HepG2 (cell line): ENCODE measurements at regions not wholly inside any gene's neighbourhood (a gene's known extent, or its start where the extent isn't known, plus 50 kb on each side); places are given as distances from the start of the nearest gene placed in this dataset.

Experiments
- ATAC-seq: fragments of 200-7000 bp; cut with Tn5 transposase; 3 replicates; pipeline ENCODE4 v1.9.1; 2020; ENCODE audit warnings: mild to moderate bottlenecking, moderate library complexity
- BruUV-seq: library from RNA; stranded (reverse); fragments of 400-500 nt; replicated peaks from 2 replicates; lab custom pipeline; 2021; lab: Mats Ljungman, UMichigan
- CTCF ChIA-PET: fragments of 300-600 bp; formaldehyde crosslinking; extraction: SDS; loops from one replicate; lab custom pipeline; 2021; ENCODE audit warnings: low total read pairs, inconsistent platforms, low intra/inter-chr PET ratio; lab: Yijun Ruan, JAX
- POLR2A ChIA-PET: fragments of 350-600 bp; sonication (Branson Sonifier 250); formaldehyde crosslinking; loops from one replicate; lab custom pipeline; 2020; ENCODE audit warnings: antibody characterized with exemption, inconsistent platforms; lab: Yijun Ruan, JAX
- DNase-seq: peaks from one replicate; pipeline ENCODE4 v3.0.0-alpha.2; 2015; ENCODE audit warnings: low spot score
- FAIRE-seq: peaks from 3 replicates; lab custom pipeline; 2011; peaks lifted over from hg19 to GRCh38; lab: Jason Lieb, UNC
- H2AFZ ChIP-seq: one replicate; pipeline ENCODE4 v1.6.1; 2011; ENCODE audit warnings: low read length, inconsistent platforms
- H3K27ac ChIP-seq: fragments of 300-600 bp; 3 replicates; pipeline ENCODE4 v1.8.0; 2011; ENCODE audit warnings: mixed run types, mild to moderate bottlenecking, mixed read lengths, low read length, inconsistent platforms; ENCODE audit not compliant: insufficient read depth; ENCODE audit errors: extremely low read length
- H3K27me3 ChIP-seq, 2 experiments: fragments of 200-600 bp in 1 of 2; 2 replicates in 1 of 2; 3 replicates in 1 of 2; pipeline versions ENCODE4 v1.6.0 to v1.8.0; 2011; ENCODE audit warnings: low read length in 2 of 2, mild to moderate bottlenecking in 2 of 2, moderate library complexity in 2 of 2, inconsistent platforms in 1 of 2; ENCODE audit not compliant: insufficient read depth in 2 of 2, control insufficient read depth in 1 of 2
- H3K36me3 ChIP-seq, 2 experiments: fragments of 200-600 bp in 1 of 2; replicated peaks in 1 of 2; 2 replicates in 1 of 2; 3 replicates in 1 of 2; pipeline versions ENCODE4 v1.5.1 to v1.8.0; 2011; ENCODE audit warnings: low read length in 2 of 2, inconsistent platforms in 1 of 2; ENCODE audit not compliant: insufficient read depth in 2 of 2, control insufficient read depth in 1 of 2
- H3K4me1 ChIP-seq: 2 replicates; pipeline ENCODE4 v1.5.1; 2012; ENCODE audit warnings: low read length, inconsistent platforms; ENCODE audit not compliant: insufficient read depth
- H3K4me2 ChIP-seq: 2 replicates; pipeline ENCODE4 v1.6.0; 2011; ENCODE audit warnings: low read depth, low read length, inconsistent platforms
- H3K4me3 ChIP-seq, 3 experiments: fragments of 200-600 bp in 1 of 3; sonication (generic), shearing (Covaris generic) in 1 of 3; replicated peaks in 1 of 3; 2 replicates each; pipeline ENCODE4 v1.5.1; 2011 to 2016; ENCODE audit warnings: low read length in 3 of 3, inconsistent platforms in 2 of 3, low read depth in 2 of 3, mild to moderate bottlenecking in 2 of 3, control low read depth in 1 of 3, mixed read lengths in 1 of 3; ENCODE audit not compliant: insufficient read depth in 1 of 3
- H3K79me2 ChIP-seq: one replicate; pipeline ENCODE4 v1.6.1; 2011; ENCODE audit warnings: low read length, inconsistent platforms; ENCODE audit not compliant: insufficient read depth
- H3K9ac ChIP-seq: 2 replicates; pipeline ENCODE4 v1.6.0; 2011; ENCODE audit warnings: mild to moderate bottlenecking, low read depth, low read length, inconsistent platforms; ENCODE audit not compliant: insufficient read depth
- H3K9me3 ChIP-seq: 2 replicates; pipeline ENCODE4 v1.5.1; 2012; ENCODE audit warnings: mild to moderate bottlenecking, low read length
- H4K20me1 ChIP-seq: 2 replicates; pipeline ENCODE4 v1.6.0; 2011; ENCODE audit warnings: inconsistent platforms, mild to moderate bottlenecking, low read length, moderate library complexity; ENCODE audit not compliant: insufficient read depth
- BCLAF1 ChIP-seq: fragments of 450-650 bp; IDR thresholded peaks from 2 replicates; pipeline ENCODE4 v1.6.1; 2017; ENCODE audit warnings: mild to moderate bottlenecking
- EED ChIP-seq: sonication (generic); formaldehyde crosslinking; IDR thresholded peaks from 2 replicates; pipeline ENCODE4 v1.5.0; 2020; ENCODE audit warnings: mild to moderate bottlenecking, missing genetic modification reagents
- ERF ChIP-seq: IDR thresholded peaks from 2 replicates; pipeline ENCODE4 v1.6.1; 2018; ENCODE audit warnings: missing biosample characterization, missing genetic modification reagents
- JARID2 ChIP-seq: sonication (generic); formaldehyde crosslinking; IDR thresholded peaks from 2 replicates; pipeline ENCODE4 v1.8.1; 2023; ENCODE audit warnings: missing genetic modification reagents, inconsistent platforms; ENCODE audit not compliant: insufficient replicate concordance
- KDM3A ChIP-seq: IDR thresholded peaks from 2 replicates; pipeline ENCODE4 v1.6.1; 2018; ENCODE audit warnings: low read depth, missing compliant biosample characterization
- KDM4B ChIP-seq: sonication (generic); formaldehyde crosslinking; IDR thresholded peaks from 2 replicates; pipeline ENCODE4 v1.4.0; 2020; ENCODE audit warnings: missing genetic modification reagents
- NFE2L1 ChIP-seq: sonication (generic); formaldehyde crosslinking; IDR thresholded peaks from 2 replicates; pipeline ENCODE4 v1.4.0; 2020; ENCODE audit warnings: missing genetic modification reagents, mild to moderate bottlenecking, borderline replicate concordance
- RFX5 ChIP-seq: IDR thresholded peaks from 2 replicates; pipeline ENCODE4 v1.6.1; 2011; ENCODE audit warnings: low read depth, low read length, improper control_type of control experiment
- SNAI1 ChIP-seq: sonication (generic); formaldehyde crosslinking; IDR thresholded peaks from 2 replicates; pipeline ENCODE4 v1.5.0; 2020; ENCODE audit warnings: mild to moderate bottlenecking, missing genetic modification reagents, borderline replicate concordance
- TFE3 ChIP-seq: IDR thresholded peaks from 2 replicates; pipeline ENCODE4 v1.6.1; 2016
- ZBTB44 ChIP-seq: sonication (generic); formaldehyde crosslinking; IDR thresholded peaks from 2 replicates; pipeline ENCODE4 v1.4.0; 2020; ENCODE audit warnings: missing genetic modification reagents
- ZFP90 ChIP-seq: sonication (generic); formaldehyde crosslinking; IDR thresholded peaks from 2 replicates; pipeline ENCODE4 v1.8.0; 2022; ENCODE audit warnings: missing genetic modification reagents, mild to moderate bottlenecking, inconsistent platforms, borderline replicate concordance
- ZFY ChIP-seq: sonication (generic); formaldehyde crosslinking; IDR thresholded peaks from 2 replicates; pipeline ENCODE4 v1.4.0; 2020; ENCODE audit warnings: missing genetic modification reagents
- ZNF230 ChIP-seq: sonication (generic); formaldehyde crosslinking; IDR thresholded peaks from 2 replicates; pipeline ENCODE4 v1.4.0; 2020; ENCODE audit warnings: mild to moderate bottlenecking, missing genetic modification reagents
- ZNF256 ChIP-seq: sonication (generic); formaldehyde crosslinking; conservative IDR thresholded peaks from 2 replicates; pipeline ENCODE4 v1.4.0; 2020; ENCODE audit warnings: missing genetic modification reagents
- ZNF460 ChIP-seq: sonication (generic); formaldehyde crosslinking; IDR thresholded peaks from 2 replicates; pipeline ENCODE4 v1.5.1; 2020; ENCODE audit warnings: missing genetic modification reagents, mild to moderate bottlenecking, borderline replicate concordance
- ZNF484 ChIP-seq: sonication (generic); formaldehyde crosslinking; IDR thresholded peaks from 2 replicates; pipeline ENCODE4 v1.5.1; 2020; ENCODE audit warnings: mild to moderate bottlenecking, low read depth, missing genetic modification reagents, borderline replicate concordance
- WGBS: methylation state at CpG from one replicate; pipeline ENCODE4 v1.1.6; 2017; ENCODE audit warnings: low lambda C conversion rate; 5-methylcytosine and 5-hydroxymethylcytosine counted together
- in situ Hi-C: cut with HindIII; loops from 2 replicates; pipeline ENCODE4 v1.10.0; 2017; ENCODE audit warnings: low pct_unique_long_range_greater_than_20kb; ENCODE audit not compliant: extremely low pct_ligation_motif_present
- intact Hi-C: fragments of 100-400 bp; cut with micrococcal nuclease; formaldehyde crosslinking; loops from one replicate; pipeline ENCODE4 v1.10.0; 2022; ENCODE audit not compliant: unreplicated experiment
- TF ChIP-seq, protein P1 (sequence below): sonication (generic); formaldehyde crosslinking; IDR thresholded peaks from 2 replicates; pipeline ENCODE4 v1.8.1; 2022; ENCODE audit warnings: mild to moderate bottlenecking, missing genetic modification reagents

DNA sequence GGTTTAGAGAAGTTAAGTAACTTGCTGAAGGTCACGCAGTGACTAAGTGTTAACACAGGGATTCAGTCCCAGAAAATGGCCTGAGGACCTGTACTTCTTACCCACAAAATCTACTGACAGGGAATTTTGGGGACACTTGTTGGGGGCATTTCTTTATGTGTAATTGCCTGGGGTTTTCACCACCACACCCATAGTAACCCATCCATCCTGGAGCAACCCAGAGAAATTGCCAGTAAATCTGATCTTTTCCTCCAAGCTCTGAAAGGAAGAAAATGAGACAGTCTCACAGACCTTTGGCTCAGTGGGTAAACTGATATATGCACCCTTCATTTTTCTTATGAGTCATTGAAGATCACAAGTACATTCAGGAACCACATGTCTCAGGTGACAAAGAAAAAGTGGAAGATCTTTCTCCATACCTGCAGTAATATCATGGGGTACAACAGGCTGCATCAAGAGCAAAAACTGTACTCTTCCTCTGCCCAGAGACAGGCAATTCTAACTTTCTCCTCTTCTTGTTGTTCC is 81.0 kb downstream of the NOG start:
- ATAC-seq (no peak), FAIRE-seq (no peak), DNase-seq (no peak)
- ChIA-PET CTCF (no interaction called here), POLR2A (no interaction called here)
- no peak for TF ChIP-seq SNAI1 (CRISPR knock-in tag)
- TF ChIP-seq ZFP90 (CRISPR knock-in tag): no peak
- TF ChIP-seq EED (CRISPR knock-in tag): no peak
- no peak for TF ChIP-seq ZBTB44
- TF ChIP-seq ZNF230 (CRISPR knock-in tag): no peak
- no peak for TF ChIP-seq NFE2L1 (CRISPR knock-in tag)
- no peak for TF ChIP-seq JARID2 (CRISPR knock-in tag)
- TF ChIP-seq ZNF484: no peak
- TF ChIP-seq, protein P1, sequence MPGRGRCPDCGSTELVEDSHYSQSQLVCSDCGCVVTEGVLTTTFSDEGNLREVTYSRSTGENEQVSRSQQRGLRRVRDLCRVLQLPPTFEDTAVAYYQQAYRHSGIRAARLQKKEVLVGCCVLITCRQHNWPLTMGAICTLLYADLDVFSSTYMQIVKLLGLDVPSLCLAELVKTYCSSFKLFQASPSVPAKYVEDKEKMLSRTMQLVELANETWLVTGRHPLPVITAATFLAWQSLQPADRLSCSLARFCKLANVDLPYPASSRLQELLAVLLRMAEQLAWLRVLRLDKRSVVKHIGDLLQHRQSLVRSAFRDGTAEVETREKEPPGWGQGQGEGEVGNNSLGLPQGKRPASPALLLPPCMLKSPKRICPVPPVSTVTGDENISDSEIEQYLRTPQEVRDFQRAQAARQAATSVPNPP (CRISPR knock-in tag): no peak
- no peak for TF ChIP-seq ZFY (CRISPR knock-in tag)
- no peak for TF ChIP-seq KDM3A (CRISPR knock-in tag)
- no peak for TF ChIP-seq TFE3 (CRISPR knock-in tag)
- TF ChIP-seq BCLAF1: no peak
- TF ChIP-seq ZNF460: no peak
- no peak for TF ChIP-seq ZNF256 (CRISPR knock-in tag)
- TF ChIP-seq KDM4B: no peak
- TF ChIP-seq RFX5: no peak
- TF ChIP-seq ERF (CRISPR knock-in tag): no peak
- Histone ChIP-seq H3K9ac (no peak overlapping the region), H3K4me3 (no peak overlapping the region), H3K4me1 (0 out of 2 replicates have a peak, but pooled peaks cover 4% of the 10 kb centered on the region), H3K27ac (no peak overlapping the region), H3K36me3 (no peaks in the 10 kb centered on the region), H3K79me2 (no peaks in the 10 kb centered on the region), H3K4me2 (no peak overlapping the region), H3K27me3 (peaks cover 0 to 16% of the 10 kb centered on the region in 2 experiments; a peak in 2 of 5 replicates), H4K20me1 (no peaks in the 10 kb centered on the region), H3K9me3 (no peaks in the 10 kb centered on the region), H2AFZ (no peak overlapping the region)
- in situ Hi-C loops: no loop called here
- intact Hi-C loops: loop anchor here (10.0 kb wide), 1 partner anchor 170 kb away; no protein-coding TSS in a partner anchor
- BruUV-seq: no TSS peak
- 0% methylated on average over 1 of the region's 1 CpG for WGBS
